Upper lobe of left lung (tissue), 4 donors: ENCODE measurements at regions not wholly inside any gene's neighbourhood (a gene's known extent, or its start where the extent isn't known, plus 50 kb on each side); places are given as distances from the start of the nearest gene placed in this dataset.

Source experiments
- CTCF ChIP-seq, 6 experiments: fragments of 450-650 bp in 4 of 6; fragments of 200-600 bp in 2 of 6; sonication (generic) in 2 of 6; IDR thresholded peaks; one replicate each; pipeline ENCODE4 v1.5.1; 2016 to 2019; ENCODE audit warnings: antibody characterized with exemption in 6 of 6
- EP300 ChIP-seq, 4 donors: sonication (generic); formaldehyde crosslinking; IDR thresholded peaks; one replicate each; pipeline ENCODE4 v1.5.1; 2017; ENCODE audit warnings: antibody characterized with exemption in 4 of 4, control low read depth in 2 of 4
- POLR2A ChIP-seq, 4 donors: fragments of 450-650 bp; IDR thresholded peaks; one replicate each; pipeline ENCODE4 v1.5.1; 2016 to 2017; ENCODE audit warnings: antibody characterized with exemption in 4 of 4, mild to moderate bottlenecking in 2 of 4
- POLR2AphosphoS5 ChIP-seq, 2 donors: sonication (generic); formaldehyde crosslinking; IDR thresholded peaks; one replicate each; pipeline ENCODE4 v1.5.1; 2017; ENCODE audit warnings: antibody characterized with exemption in 2 of 2

GRCh38 chr7:16063221-16063620 is 358.1 kb downstream of the CRPPA start:
- TF ChIP-seq POLR2A (IDR thresholded peaks at IDR 0.05) (no peak), CTCF (IDR thresholded peaks at IDR 0.05) (no peak), POLR2AphosphoS5 (IDR thresholded peaks at IDR 0.05) (no peak), EP300 (IDR thresholded peaks at IDR 0.05) (no peak)
